ENCODE measurements at regions not wholly inside any gene's neighbourhood (a gene's known extent, or its start where the extent isn't known, plus 50 kb on each side); places are given as distances from the start of the nearest gene placed in this dataset.

GRCh38 chr1:187893471-187893870 lies 1064.7 kb downstream of the PLA2G4A start:
- Histone ChIP-seq H3K4me1 (ENCODE audit: insufficient read depth, low read length) (no peaks in the 10 kb centered on the region), H3K27me3 (ENCODE audit: insufficient read depth, low read length) (no peaks in the 10 kb centered on the region), H3K79me2 (ENCODE audit: insufficient read depth, low read length) (no peaks in the 10 kb centered on the region), H3K36me3 (ENCODE audit: insufficient read depth, low read length) (no peaks in the 10 kb centered on the region), H3K4me3 (ENCODE audit: insufficient read depth, low read length) (no peak overlapping the region), H4K20me1 (ENCODE audit: insufficient read depth, low read length) (no peaks in the 10 kb centered on the region), H2AFZ (ENCODE audit: low read length) (no peak overlapping the region), H3K9me3 (ENCODE audit: low read depth, low read length) (no peaks in the 10 kb centered on the region), H3K27ac (ENCODE audit: low read depth, low read length) (no peak overlapping the region), H3K4me2 (ENCODE audit: insufficient read depth, low read length) (no peak overlapping the region)
- TF ChIP-seq CTCF (IDR thresholded peaks at IDR 0.05; ENCODE audit: extremely low read depth, low read depth, low read length): no peak
- no peak for DNase-seq (ENCODE audit: insufficient read length, low spot score, missing footprints)

GRCh38 chr1:187894349-187894748 lies 1065.6 kb downstream of the PLA2G4A start:
- H3K27ac ChIP-seq (ENCODE audit: low read depth, low read length): no peak overlapping the region
- no peaks in the 10 kb centered on the region for H4K20me1 ChIP-seq (ENCODE audit: insufficient read depth, low read length)
- H3K4me2 ChIP-seq (ENCODE audit: insufficient read depth, low read length): no peak overlapping the region
- DNase-seq (ENCODE audit: insufficient read length, low spot score, missing footprints): no peak
- no peaks in the 10 kb centered on the region for H3K27me3 ChIP-seq (ENCODE audit: insufficient read depth, low read length)
- no peak overlapping the region for H2AFZ ChIP-seq (ENCODE audit: low read length)
- no peaks in the 10 kb centered on the region for H3K79me2 ChIP-seq (ENCODE audit: insufficient read depth, low read length)
- H3K4me1 ChIP-seq (ENCODE audit: insufficient read depth, low read length): no peaks in the 10 kb centered on the region
- TF ChIP-seq CTCF (IDR thresholded peaks at IDR 0.05; ENCODE audit: extremely low read depth, low read depth, low read length): no peak
- H3K9me3 ChIP-seq (ENCODE audit: low read depth, low read length): no peaks in the 10 kb centered on the region
- H3K36me3 ChIP-seq (ENCODE audit: insufficient read depth, low read length): no peaks in the 10 kb centered on the region
- H3K4me3 ChIP-seq (ENCODE audit: insufficient read depth, low read length): no peak overlapping the region

GRCh38 chr1:187903223-187903622 lies 1074.5 kb downstream of the PLA2G4A start:
- TF ChIP-seq CTCF (IDR thresholded peaks at IDR 0.05; ENCODE audit: extremely low read depth, low read depth, low read length): no peak
- no peaks in the 10 kb centered on the region for H3K4me1 ChIP-seq (ENCODE audit: insufficient read depth, low read length)
- no peaks in the 10 kb centered on the region for H3K9me3 ChIP-seq (ENCODE audit: low read depth, low read length)
- no peaks in the 10 kb centered on the region for H4K20me1 ChIP-seq (ENCODE audit: insufficient read depth, low read length)
- H2AFZ ChIP-seq (ENCODE audit: low read length): no peak overlapping the region
- H3K27me3 ChIP-seq (ENCODE audit: insufficient read depth, low read length): no peaks in the 10 kb centered on the region
- DNase-seq (ENCODE audit: insufficient read length, low spot score, missing footprints): no peak
- H3K4me3 ChIP-seq (ENCODE audit: insufficient read depth, low read length): no peak overlapping the region
- H3K4me2 ChIP-seq (ENCODE audit: insufficient read depth, low read length): no peak overlapping the region
- H3K79me2 ChIP-seq (ENCODE audit: insufficient read depth, low read length): no peaks in the 10 kb centered on the region
- no peaks in the 10 kb centered on the region for H3K36me3 ChIP-seq (ENCODE audit: insufficient read depth, low read length)
- no peak overlapping the region for H3K27ac ChIP-seq (ENCODE audit: low read depth, low read length)

GRCh38 chr1:187909382-187909781 lies 1080.6 kb downstream of the PLA2G4A start:
- Histone ChIP-seq H2AFZ (ENCODE audit: low read length) (no peak overlapping the region), H3K27me3 (ENCODE audit: insufficient read depth, low read length) (no peaks in the 10 kb centered on the region), H3K36me3 (ENCODE audit: insufficient read depth, low read length) (no peaks in the 10 kb centered on the region), H3K79me2 (ENCODE audit: insufficient read depth, low read length) (no peaks in the 10 kb centered on the region), H3K27ac (ENCODE audit: low read depth, low read length) (no peak overlapping the region), H4K20me1 (ENCODE audit: insufficient read depth, low read length) (no peaks in the 10 kb centered on the region), H3K9me3 (ENCODE audit: low read depth, low read length) (no peaks in the 10 kb centered on the region), H3K4me1 (ENCODE audit: insufficient read depth, low read length) (no peaks in the 10 kb centered on the region), H3K4me2 (ENCODE audit: insufficient read depth, low read length) (no peak overlapping the region), H3K4me3 (ENCODE audit: insufficient read depth, low read length) (no peak overlapping the region)
- TF ChIP-seq CTCF (IDR thresholded peaks at IDR 0.05; ENCODE audit: extremely low read depth, low read depth, low read length): no peak
- DNase-seq (ENCODE audit: insufficient read length, low spot score, missing footprints): no peak
